Small intestine (tissue), 7 donors: ENCODE measurements at regions not wholly inside any gene's neighbourhood (a gene's known extent, or its start where the extent isn't known, plus 50 kb on each side); places are given as distances from the start of the nearest gene placed in this dataset.
"Not testable (repeated sequence)": the region's sequence is repeated elsewhere in the genome, so short reads cannot be mapped to it uniquely, and the experiment has no call there.

Experiments
- DNase-seq, 2 donors: peaks; one replicate each; pipeline versions ENCODE4 v3.0.0 to v3.0.0-alpha.2; 2013
- FAIRE-seq: peaks from 2 replicates; lab custom pipeline; 2012; peaks lifted over from hg19 to GRCh38; lab: Jason Lieb, UNC
- H3K27ac ChIP-seq, 3 donors: one replicate each; pipeline ENCODE4 v1.5.1; 2013; ENCODE audit warnings: low read length in 2 of 3, mild to moderate bottlenecking in 2 of 3, control low read depth in 1 of 3, inconsistent platforms in 1 of 3, low read depth in 1 of 3, moderate library complexity in 1 of 3
- H3K27me3 ChIP-seq, 3 donors: one replicate each; pipeline ENCODE4 v1.6.1; 2013; ENCODE audit warnings: low read length in 3 of 3, inconsistent platforms in 1 of 3; ENCODE audit not compliant: control insufficient read depth in 3 of 3, insufficient read depth in 3 of 3
- H3K36me3 ChIP-seq, 3 donors: one replicate each; pipeline ENCODE4 v1.6.1; 2013; ENCODE audit warnings: low read length in 3 of 3, inconsistent platforms in 1 of 3, low read depth in 1 of 3, mild to moderate bottlenecking in 1 of 3, moderate library complexity in 1 of 3; ENCODE audit not compliant: control insufficient read depth in 3 of 3, insufficient read depth in 2 of 3
- H3K4me1 ChIP-seq, 3 donors: one replicate each; pipeline ENCODE4 v1.6.1; 2013; ENCODE audit warnings: low read length in 2 of 3, inconsistent platforms in 1 of 3, low read depth in 1 of 3, mild to moderate bottlenecking in 1 of 3, moderate library complexity in 1 of 3; ENCODE audit not compliant: control insufficient read depth in 3 of 3, insufficient read depth in 2 of 3
- H3K4me3 ChIP-seq, 3 donors: one replicate each; pipeline ENCODE4 v1.5.1; 2013; ENCODE audit warnings: low read length in 3 of 3, control low read depth in 1 of 3, inconsistent platforms in 1 of 3, low read depth in 1 of 3, mild to moderate bottlenecking in 1 of 3, moderate library complexity in 1 of 3
- H3K9me3 ChIP-seq, 2 donors: one replicate each; pipeline ENCODE4 v1.6.1; 2013; ENCODE audit warnings: low read depth in 1 of 2, low read length in 1 of 2; ENCODE audit not compliant: control insufficient read depth in 2 of 2, insufficient read depth in 1 of 2
- WGBS, 3 donors: extraction: QIAGEN DNeasy Blood & Tissue Kit; methylation state at CpG; one replicate each; pipeline ENCODE4 v1.1.7; 2013; 5-methylcytosine and 5-hydroxymethylcytosine counted together
- donor health status: healthy with polysubstance abuse.
- donor health status: control.
- donor health status: control.
- donor health status: Bipolar disorder and iron deficiency.
- donor health status: healthy.

GRCh38 chr13:44780591-44781280 is 204.6 kb upstream of the TSC22D1 start:
- FAIRE-seq = peak; percentile 90
- 45 to 72% (median 58%) methylated on average over 10 of the region's 10 CpGs for WGBS, 3 donors
- no peaks in the 10 kb centered on the region for H3K27me3 ChIP-seq
- H3K4me1 ChIP-seq = peaks cover 0 to 6% (median 4%) of the 10 kb centered on the region in 3 donors
- DNase-seq = peak in 1 of 2 donors; percentile 93
- no peak overlapping the region for H3K4me3 ChIP-seq
- H3K36me3 ChIP-seq = no peaks in the 10 kb centered on the region
- H3K9me3 ChIP-seq = no peaks in the 10 kb centered on the region
- H3K27ac ChIP-seq = no peak overlapping the region

- H3K9me3 ChIP-seq = no peaks in the 10 kb centered on the region
- no peak for FAIRE-seq
- no peaks in the 10 kb centered on the region for H3K27me3 ChIP-seq
- H3K4me1 ChIP-seq = peaks cover 0 to 4% (median 0%) of the 10 kb centered on the region in 3 donors
- H3K36me3 ChIP-seq = no peaks in the 10 kb centered on the region
- no peak for DNase-seq
- WGBS, 3 donors = 56 to 68% (median 67%) methylated on average over 9 of the region's 9 CpGs
- no peak overlapping the region for H3K4me3 ChIP-seq
- H3K27ac ChIP-seq = no peak overlapping the region
Observed at GRCh38 chr13:44778761-44779484, 202.8 kb upstream of the TSC22D1 start.

DNA sequence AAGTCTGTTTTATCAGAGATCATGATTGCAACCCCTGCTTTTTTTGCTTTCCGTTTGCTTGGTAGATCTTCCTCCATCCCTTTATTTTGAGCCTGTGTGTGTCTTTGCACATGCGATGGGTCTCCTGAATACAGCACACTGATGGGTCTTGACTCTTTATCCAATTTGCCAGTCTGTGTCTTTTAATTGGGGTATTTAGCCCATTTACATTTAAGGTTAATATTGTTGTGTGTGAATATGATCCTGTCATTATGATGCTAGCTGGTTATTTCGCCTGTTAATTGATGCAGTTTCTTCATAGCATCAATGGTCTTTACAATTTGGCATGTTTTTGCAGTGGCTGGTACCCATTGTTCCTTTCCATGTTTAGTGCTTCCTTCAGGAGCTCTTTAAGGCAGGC is 199.2 kb upstream of the TSC22D1 start:
- not testable (repeated sequence) for DNase-seq, H3K9me3 ChIP-seq, H3K27ac ChIP-seq, FAIRE-seq, H3K4me3 ChIP-seq, H3K27me3 ChIP-seq, H3K36me3 ChIP-seq, H3K4me1 ChIP-seq
- 91 to 95% (median 92%) methylated on average over 3 of the region's 3 CpGs for WGBS, 3 donors

DNA sequence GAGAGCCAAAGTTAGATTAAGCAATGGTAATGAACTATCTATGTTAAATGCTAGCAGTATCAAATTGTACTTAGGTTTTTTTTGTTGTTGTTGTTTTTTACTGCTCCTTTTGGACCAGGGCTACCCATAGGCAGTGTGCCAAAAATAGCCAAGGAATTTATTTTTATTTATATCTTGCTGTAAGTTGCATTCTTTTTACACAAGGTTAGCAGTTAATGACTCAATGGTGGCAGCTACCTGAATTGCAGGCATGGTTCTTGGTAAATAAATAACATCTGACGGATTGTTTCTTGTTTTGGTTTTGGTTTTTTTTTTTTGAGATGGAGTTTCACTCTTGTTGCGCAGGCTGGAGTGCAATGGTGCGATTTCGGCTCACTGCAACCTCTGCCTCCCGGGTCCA is 194.8 kb upstream of the TSC22D1 start:
- Histone ChIP-seq H3K36me3 (no peaks in the 10 kb centered on the region), H3K27me3 (no peaks in the 10 kb centered on the region), H3K27ac (no peak overlapping the region), H3K9me3 (peaks cover 0 to 3% of the 10 kb centered on the region in 2 donors), H3K4me1 (peaks cover 1 to 22% (median 11%) of the 10 kb centered on the region in 3 donors), H3K4me3 (no peak overlapping the region)
- whole genome bisulfite sequencing, 3 donors = 85 to 89% (median 88%) methylated on average over 5 of the region's 5 CpGs
- DNase-seq (no peak), FAIRE-seq (no peak)

DNA sequence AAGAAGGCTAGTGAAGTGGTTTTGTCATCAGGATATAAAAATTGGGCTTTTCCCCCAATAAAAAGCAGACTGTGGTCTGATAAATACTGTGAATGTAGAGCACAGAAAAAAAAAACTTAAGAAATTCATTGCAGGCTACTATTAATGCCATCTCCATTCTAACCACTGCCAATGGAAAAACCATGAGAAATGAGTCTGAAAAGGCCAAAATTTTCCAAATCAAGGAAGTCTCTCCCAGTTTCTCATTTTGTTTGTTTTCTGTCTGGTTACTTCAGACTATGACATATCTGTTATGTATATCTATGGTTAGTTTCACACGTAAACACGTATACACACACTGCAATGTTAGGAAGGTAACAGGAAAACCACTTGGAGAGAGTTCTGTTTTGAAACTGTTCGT is 193.6 kb upstream of the TSC22D1 start:
- WGBS, 3 donors = 60 to 82% (median 76%) methylated on average over 3 of the region's 3 CpGs
- Histone ChIP-seq H3K4me1 (peaks cover 1 to 27% (median 11%) of the 10 kb centered on the region in 3 donors), H3K9me3 (peaks cover 0 to 3% of the 10 kb centered on the region in 2 donors), H3K27me3 (no peaks in the 10 kb centered on the region), H3K36me3 (no peaks in the 10 kb centered on the region), H3K27ac (peak overlapping the region in 1 of 3 donors; percentile 72), H3K4me3 (no peak overlapping the region)
- FAIRE-seq (no peak), DNase-seq (no peak)

DNA sequence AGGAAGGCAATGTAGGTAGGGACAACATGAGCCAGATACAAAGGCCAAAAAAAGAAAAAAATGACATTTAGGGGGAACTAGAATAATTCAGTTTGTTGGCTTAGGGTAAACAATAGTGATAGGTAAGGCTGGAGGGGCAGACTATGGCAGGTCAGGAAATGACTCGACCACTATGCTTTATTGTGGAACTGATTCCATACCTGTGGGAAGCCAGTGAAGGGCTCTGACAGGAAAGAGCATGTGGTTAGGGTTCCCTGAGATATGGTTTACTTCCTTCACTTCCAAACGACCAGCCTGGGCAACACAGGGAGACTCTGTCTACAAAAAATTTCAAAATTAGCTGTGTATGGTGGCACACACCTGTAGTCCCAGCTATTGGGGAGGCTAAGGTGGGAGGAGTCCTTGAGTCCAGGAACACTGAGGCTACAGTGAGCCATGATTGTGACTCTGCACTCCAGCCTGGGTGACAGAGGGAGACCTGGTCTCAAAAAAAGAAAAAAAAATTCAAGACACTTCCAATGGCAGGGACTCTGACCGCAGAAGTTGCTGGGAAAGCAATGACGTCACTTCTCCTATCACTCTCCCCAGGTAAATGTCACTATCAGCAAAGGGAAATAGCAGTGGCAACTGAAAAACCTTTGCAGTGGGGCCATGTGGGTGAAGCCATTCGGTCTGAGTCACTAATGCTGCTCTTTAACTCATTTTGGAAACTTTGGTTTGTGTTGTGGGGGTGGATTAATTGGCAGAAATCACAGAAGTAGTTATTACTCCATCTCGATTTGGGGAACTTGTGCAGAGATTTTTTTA is 192.8 kb upstream of the TSC22D1 start:
- peak overlapping the region in 1 of 3 donors; percentile 72 for H3K27ac ChIP-seq
- 28 to 34% (median 33%) methylated on average over 6 of the region's 6 CpGs for WGBS, 3 donors
- peaks cover 1 to 33% (median 13%) of the 10 kb centered on the region in 3 donors for H3K4me1 ChIP-seq
- FAIRE-seq = no peak
- no peaks in the 10 kb centered on the region for H3K36me3 ChIP-seq
- peaks cover 0 to 3% of the 10 kb centered on the region in 2 donors for H3K9me3 ChIP-seq
- DNase-seq = peak; percentile 71
- no peaks in the 10 kb centered on the region for H3K27me3 ChIP-seq
- no peak overlapping the region for H3K4me3 ChIP-seq

DNA sequence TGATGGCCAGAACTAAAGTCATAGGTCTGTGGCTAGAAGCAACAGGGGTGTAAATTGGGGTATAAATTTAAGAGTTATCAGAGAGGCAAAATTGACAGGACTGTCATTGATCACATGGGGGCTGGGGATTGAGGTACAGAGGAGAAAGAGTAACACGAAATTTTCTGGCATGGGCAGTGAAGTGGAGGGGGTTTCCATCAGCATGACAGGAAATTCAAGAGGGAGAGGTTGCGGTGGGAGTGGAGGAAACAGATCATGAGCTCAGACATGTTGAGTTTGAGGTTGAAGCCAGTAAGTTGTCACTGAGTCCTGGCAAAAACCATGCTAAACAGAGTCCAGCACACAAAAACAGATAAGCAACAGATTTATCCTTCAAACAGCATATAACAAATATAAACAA is 192.1 kb upstream of the TSC22D1 start:
- 44 to 53% (median 45%) methylated on average over 2 of the region's 2 CpGs for WGBS, 3 donors
- DNase-seq (no peak), FAIRE-seq (no peak)
- H3K27me3 ChIP-seq = no peaks in the 10 kb centered on the region
- H3K4me3 ChIP-seq = no peak overlapping the region
- H3K27ac ChIP-seq = peak overlapping the region in 1 of 3 donors; percentile 72
- peaks cover 0 to 3% of the 10 kb centered on the region in 2 donors for H3K9me3 ChIP-seq
- H3K4me1 ChIP-seq = peaks cover 4 to 41% (median 17%) of the 10 kb centered on the region in 3 donors
- H3K36me3 ChIP-seq = no peaks in the 10 kb centered on the region

DNA sequence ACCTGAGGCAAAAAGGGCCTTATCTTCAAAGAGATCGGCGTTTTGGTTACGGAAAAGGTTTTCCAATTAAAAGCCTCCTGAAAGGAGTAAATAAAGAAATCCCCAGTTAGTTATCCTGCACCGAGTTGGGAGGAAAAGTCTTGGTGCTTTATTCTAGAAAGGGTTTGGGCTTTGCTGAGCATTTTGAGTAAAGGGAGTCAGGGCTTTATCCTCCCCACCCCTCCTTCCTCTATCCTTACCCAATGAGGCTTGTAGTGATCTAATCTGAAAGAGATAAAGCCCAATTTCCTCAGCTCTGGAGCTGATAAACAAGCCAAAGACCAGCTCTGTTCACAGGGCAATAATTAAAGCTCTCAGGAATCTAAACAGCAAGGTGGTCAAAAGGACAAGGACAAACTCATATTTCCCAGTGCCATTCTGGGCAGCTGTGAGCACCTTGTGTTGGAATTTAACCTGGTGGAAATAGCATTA is 188.9 kb upstream of the TSC22D1 start:
- Histone ChIP-seq H3K4me3 (no peak overlapping the region), H3K9me3 (peaks cover 0 to 3% of the 10 kb centered on the region in 2 donors), H3K27ac (peak overlapping the region; percentile 72 to 89 (median 73)), H3K4me1 (peaks cover 6 to 60% (median 21%) of the 10 kb centered on the region in 3 donors), H3K36me3 (no peaks in the 10 kb centered on the region), H3K27me3 (no peaks in the 10 kb centered on the region)
- WGBS, 3 donors = 9 to 47% (median 38%) methylated on average over 4 of the region's 4 CpGs
- DNase-seq (peak; percentile 92 to 98), FAIRE-seq (no peak)
